HepG2 (cell line): ENCODE measurements at regions not wholly inside any gene's neighbourhood (a gene's known extent, or its start where the extent isn't known, plus 50 kb on each side); places are given as distances from the start of the nearest gene placed in this dataset.

Experiments
- ATAC-seq: fragments of 200-7000 bp; cut with Tn5 transposase; 3 replicates; pipeline ENCODE4 v1.9.1; 2020; ENCODE audit warnings: mild to moderate bottlenecking, moderate library complexity
- BruUV-seq: library from RNA; stranded (reverse); fragments of 400-500 nt; replicated peaks from 2 replicates; lab custom pipeline; 2021; lab: Mats Ljungman, UMichigan
- CTCF ChIA-PET: fragments of 300-600 bp; formaldehyde crosslinking; extraction: SDS; loops from one replicate; lab custom pipeline; 2021; ENCODE audit warnings: low total read pairs, inconsistent platforms, low intra/inter-chr PET ratio; lab: Yijun Ruan, JAX
- POLR2A ChIA-PET: fragments of 350-600 bp; sonication (Branson Sonifier 250); formaldehyde crosslinking; loops from one replicate; lab custom pipeline; 2020; ENCODE audit warnings: antibody characterized with exemption, inconsistent platforms; lab: Yijun Ruan, JAX
- DNase-seq: peaks from one replicate; pipeline ENCODE4 v3.0.0-alpha.2; 2015; ENCODE audit warnings: low spot score
- FAIRE-seq: peaks from 3 replicates; lab custom pipeline; 2011; peaks lifted over from hg19 to GRCh38; lab: Jason Lieb, UNC
- H2AFZ ChIP-seq: one replicate; pipeline ENCODE4 v1.6.1; 2011; ENCODE audit warnings: low read length, inconsistent platforms
- H3K27ac ChIP-seq: fragments of 300-600 bp; 3 replicates; pipeline ENCODE4 v1.8.0; 2011; ENCODE audit warnings: mixed run types, mild to moderate bottlenecking, mixed read lengths, low read length, inconsistent platforms; ENCODE audit not compliant: insufficient read depth; ENCODE audit errors: extremely low read length
- H3K27me3 ChIP-seq, 2 experiments: fragments of 200-600 bp in 1 of 2; 2 replicates in 1 of 2; 3 replicates in 1 of 2; pipeline versions ENCODE4 v1.6.0 to v1.8.0; 2011; ENCODE audit warnings: low read length in 2 of 2, mild to moderate bottlenecking in 2 of 2, moderate library complexity in 2 of 2, inconsistent platforms in 1 of 2; ENCODE audit not compliant: insufficient read depth in 2 of 2, control insufficient read depth in 1 of 2
- H3K36me3 ChIP-seq, 2 experiments: fragments of 200-600 bp in 1 of 2; replicated peaks in 1 of 2; 2 replicates in 1 of 2; 3 replicates in 1 of 2; pipeline versions ENCODE4 v1.5.1 to v1.8.0; 2011; ENCODE audit warnings: low read length in 2 of 2, inconsistent platforms in 1 of 2; ENCODE audit not compliant: insufficient read depth in 2 of 2, control insufficient read depth in 1 of 2
- H3K4me1 ChIP-seq: 2 replicates; pipeline ENCODE4 v1.5.1; 2012; ENCODE audit warnings: low read length, inconsistent platforms; ENCODE audit not compliant: insufficient read depth
- H3K4me2 ChIP-seq: 2 replicates; pipeline ENCODE4 v1.6.0; 2011; ENCODE audit warnings: low read depth, low read length, inconsistent platforms
- H3K4me3 ChIP-seq, 3 experiments: fragments of 200-600 bp in 1 of 3; sonication (generic), shearing (Covaris generic) in 1 of 3; replicated peaks in 1 of 3; 2 replicates each; pipeline ENCODE4 v1.5.1; 2011 to 2016; ENCODE audit warnings: low read length in 3 of 3, inconsistent platforms in 2 of 3, low read depth in 2 of 3, mild to moderate bottlenecking in 2 of 3, control low read depth in 1 of 3, mixed read lengths in 1 of 3; ENCODE audit not compliant: insufficient read depth in 1 of 3
- H3K79me2 ChIP-seq: one replicate; pipeline ENCODE4 v1.6.1; 2011; ENCODE audit warnings: low read length, inconsistent platforms; ENCODE audit not compliant: insufficient read depth
- H3K9ac ChIP-seq: 2 replicates; pipeline ENCODE4 v1.6.0; 2011; ENCODE audit warnings: mild to moderate bottlenecking, low read depth, low read length, inconsistent platforms; ENCODE audit not compliant: insufficient read depth
- H3K9me3 ChIP-seq: 2 replicates; pipeline ENCODE4 v1.5.1; 2012; ENCODE audit warnings: mild to moderate bottlenecking, low read length
- H4K20me1 ChIP-seq: 2 replicates; pipeline ENCODE4 v1.6.0; 2011; ENCODE audit warnings: inconsistent platforms, mild to moderate bottlenecking, low read length, moderate library complexity; ENCODE audit not compliant: insufficient read depth
- ATF7 ChIP-seq, 2 experiments: fragments of 450-650 bp in 1 of 2; sonication (generic) in 1 of 2; formaldehyde crosslinking in 1 of 2; IDR thresholded peaks; 2 replicates each; pipeline versions ENCODE4 v1.4.0 to v1.6.1; 2016 to 2020; ENCODE audit warnings: antibody characterized with exemption in 1 of 2, mild to moderate bottlenecking in 1 of 2, missing genetic modification reagents in 1 of 2
- CAMTA2 ChIP-seq: sonication (generic); formaldehyde crosslinking; IDR thresholded peaks from 2 replicates; pipeline ENCODE4 v1.4.0; 2020; ENCODE audit warnings: mild to moderate bottlenecking, missing genetic modification reagents, borderline replicate concordance
- CBFB ChIP-seq: sonication (generic); formaldehyde crosslinking; IDR thresholded peaks from 2 replicates; pipeline ENCODE4 v1.4.0; 2020; ENCODE audit warnings: missing genetic modification reagents
- CEBPZ ChIP-seq: IDR thresholded peaks from 2 replicates; pipeline ENCODE4 v1.6.1; 2012; ENCODE audit warnings: low read length, improper control_type of control experiment
- ERF ChIP-seq: IDR thresholded peaks from 2 replicates; pipeline ENCODE4 v1.6.1; 2018; ENCODE audit warnings: missing biosample characterization, missing genetic modification reagents
- FIP1L1 ChIP-seq: fragments of 200-400 bp; formaldehyde crosslinking; IDR thresholded peaks from 2 replicates; pipeline ENCODE4 v1.6.1; 2018; ENCODE audit warnings: low read depth, mild to moderate bottlenecking, low read length, moderate library complexity, borderline replicate concordance; ENCODE audit not compliant: insufficient read depth
- GPBP1L1 ChIP-seq: sonication (generic); formaldehyde crosslinking; IDR thresholded peaks from 2 replicates; pipeline ENCODE4 v1.5.0; 2020; ENCODE audit warnings: mild to moderate bottlenecking, missing genetic modification reagents
- KLF6 ChIP-seq: IDR thresholded peaks from 2 replicates; pipeline ENCODE4 v1.8.0; 2016; ENCODE audit warnings: missing biosample characterization, missing genetic modification reagents
- MBNL3 ChIP-seq: fragments of 250-450 bp; sonication (Bioruptor Pico); conservative IDR thresholded peaks from 2 replicates; pipeline ENCODE4 v1.8.0; 2022; ENCODE audit warnings: mild to moderate bottlenecking, inconsistent platforms
- MEIS1 ChIP-seq: sonication (generic); formaldehyde crosslinking; IDR thresholded peaks from 2 replicates; pipeline ENCODE4 v1.9.0; 2021; ENCODE audit warnings: mild to moderate bottlenecking, missing genetic modification reagents, moderate library complexity, borderline replicate concordance
- ONECUT2 ChIP-seq: sonication (generic); formaldehyde crosslinking; IDR thresholded peaks from 2 replicates; pipeline ENCODE4 v1.4.0; 2020; ENCODE audit warnings: missing genetic modification reagents
- TAF15 ChIP-seq: fragments of 200-400 bp; formaldehyde crosslinking; IDR thresholded peaks from one replicate; pipeline ENCODE4 v1.6.1; 2018; ENCODE audit warnings: mild to moderate bottlenecking, low read depth, low read length; ENCODE audit not compliant: poor library complexity, severe bottlenecking
- USF2 ChIP-seq, 2 experiments: sonication (generic) in 1 of 2; formaldehyde crosslinking in 1 of 2; IDR thresholded peaks; 2 replicates each; pipeline versions ENCODE4 v1.5.1 to v1.6.1; 2011 to 2020; ENCODE audit warnings: borderline replicate concordance in 1 of 2, low read depth in 1 of 2, low read length in 1 of 2, mild to moderate bottlenecking in 1 of 2, missing genetic modification reagents in 1 of 2, moderate library complexity in 1 of 2
- ZNF513 ChIP-seq: sonication (generic); formaldehyde crosslinking; conservative IDR thresholded peaks from 2 replicates; pipeline ENCODE4 v1.5.0; 2020; ENCODE audit warnings: missing genetic modification reagents
- ZNF746 ChIP-seq: sonication (generic); formaldehyde crosslinking; IDR thresholded peaks from 2 replicates; pipeline ENCODE4 v1.8.0; 2022; ENCODE audit warnings: mild to moderate bottlenecking, missing genetic modification reagents
- ZNF781 ChIP-seq: sonication (generic); formaldehyde crosslinking; IDR thresholded peaks from 2 replicates; pipeline ENCODE4 v1.5.1; 2020; ENCODE audit warnings: borderline replicate concordance, mild to moderate bottlenecking, missing genetic modification reagents; ENCODE audit errors: not compliant biosample characterization
- WGBS: methylation state at CpG from one replicate; pipeline ENCODE4 v1.1.6; 2017; ENCODE audit warnings: low lambda C conversion rate; 5-methylcytosine and 5-hydroxymethylcytosine counted together
- in situ Hi-C: cut with HindIII; loops from 2 replicates; pipeline ENCODE4 v1.10.0; 2017; ENCODE audit warnings: low pct_unique_long_range_greater_than_20kb; ENCODE audit not compliant: extremely low pct_ligation_motif_present
- intact Hi-C: fragments of 100-400 bp; cut with micrococcal nuclease; formaldehyde crosslinking; loops from one replicate; pipeline ENCODE4 v1.10.0; 2022; ENCODE audit not compliant: unreplicated experiment

- ChIA-PET CTCF (no interaction called here), POLR2A (no interaction called here)
- no peak overlapping the region for H3K27ac ChIP-seq
- H3K9ac ChIP-seq: no peak overlapping the region
- ATAC-seq (no peak), FAIRE-seq (no peak), DNase-seq (no peak)
- no peaks in the 10 kb centered on the region for H3K79me2 ChIP-seq
- H3K4me1 ChIP-seq: peaks cover 13% of the 10 kb centered on the region; the same call in 1 of the 2 replicates
- H2AFZ ChIP-seq: no peak overlapping the region
- H3K4me2 ChIP-seq: no peak overlapping the region
- intact Hi-C loops (no loop called here), in situ Hi-C loops (no loop called here)
- no peaks in the 10 kb centered on the region for H3K9me3 ChIP-seq
- H3K36me3 ChIP-seq: no peaks in the 10 kb centered on the region
- no peaks in the 10 kb centered on the region for H4K20me1 ChIP-seq
- no peak overlapping the region for H3K4me3 ChIP-seq
- H3K27me3 ChIP-seq: no peaks in the 10 kb centered on the region; a peak in 1 of 5 replicates
- no TSS peak for BruUV-seq
- WGBS: 42% methylated on average over 2 of the region's 2 CpGs
- TF ChIP-seq ERF (CRISPR knock-in tag) (no peak), CEBPZ (no peak), ATF7 (IDR thresholded peaks at IDR 0.05) (no peak), ATF7 (CRISPR knock-in tag; IDR thresholded peaks at IDR 0.05) (no peak), GPBP1L1 (CRISPR knock-in tag) (no peak), MEIS1 (CRISPR knock-in tag) (no peak), TAF15 (no peak), FIP1L1 (no peak), MBNL3 (CRISPR knock-in tag) (no peak), ONECUT2 (CRISPR knock-in tag) (no peak), ZNF513 (no peak), ZNF746 (no peak), CAMTA2 (CRISPR knock-in tag) (no peak), CBFB (CRISPR knock-in tag) (no peak), USF2 (IDR thresholded peaks at IDR 0.05; ENCODE audit: low read depth, low read length) (no peak), USF2 (CRISPR knock-in tag; IDR thresholded peaks at IDR 0.05; ENCODE audit: borderline replicate concordance) (no peak), ZNF781 (CRISPR knock-in tag) (no peak), KLF6 (CRISPR knock-in tag) (no peak)
These were observed 829.3 kb upstream of the ID2 start for GRCh38 chr2:7852546-7852945.
